ENCODE measurements at regions not wholly inside any gene's neighbourhood (a gene's known extent, or its start where the extent isn't known, plus 50 kb on each side); places are given as distances from the start of the nearest gene placed in this dataset.

DNA sequence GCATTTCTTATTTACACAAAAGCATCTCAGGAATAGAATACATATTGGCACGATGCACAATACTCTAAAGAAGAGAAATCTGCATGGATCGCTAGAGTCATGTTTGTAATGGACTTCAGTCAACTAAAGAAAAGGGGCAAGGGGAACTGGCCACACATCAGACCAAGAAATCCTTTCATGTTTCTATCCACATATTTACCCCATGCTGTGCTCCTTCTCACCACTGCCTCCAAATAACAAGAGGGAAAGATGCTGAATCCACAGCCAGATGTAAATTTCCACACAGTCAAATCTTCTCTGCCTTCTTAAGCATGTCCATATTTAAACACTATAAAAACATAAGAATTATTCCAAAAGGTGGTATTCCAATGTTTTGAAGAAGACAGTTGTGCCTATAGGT lies 67.6 kb downstream of the COX18 start:
- H3K9me3 ChIP-seq (ENCODE audit: control insufficient read depth, insufficient read depth, low read length), result no peaks in the 10 kb centered on the region
- H4K20me1 ChIP-seq (ENCODE audit: control insufficient read depth, insufficient read depth, low read depth, low read length), result no peaks in the 10 kb centered on the region
- no peaks in the 10 kb centered on the region for H3K36me3 ChIP-seq (ENCODE audit: control insufficient read depth, low read length)
- no peaks in the 10 kb centered on the region for H3K79me2 ChIP-seq (ENCODE audit: control insufficient read depth, low read length)
- H3K9me2 ChIP-seq (replicated peaks; ENCODE audit: control insufficient read depth, low read length), result no peaks in the 10 kb centered on the region
- H3K4me1 ChIP-seq (ENCODE audit: control insufficient read depth, low read length), result peaks cover 8% of the 10 kb centered on the region
- TF ChIP-seq EZH2phosphoT487 (IDR thresholded peaks at IDR 0.05; ENCODE audit: borderline replicate concordance, low read length), result no peak
- TF ChIP-seq, protein P1, sequence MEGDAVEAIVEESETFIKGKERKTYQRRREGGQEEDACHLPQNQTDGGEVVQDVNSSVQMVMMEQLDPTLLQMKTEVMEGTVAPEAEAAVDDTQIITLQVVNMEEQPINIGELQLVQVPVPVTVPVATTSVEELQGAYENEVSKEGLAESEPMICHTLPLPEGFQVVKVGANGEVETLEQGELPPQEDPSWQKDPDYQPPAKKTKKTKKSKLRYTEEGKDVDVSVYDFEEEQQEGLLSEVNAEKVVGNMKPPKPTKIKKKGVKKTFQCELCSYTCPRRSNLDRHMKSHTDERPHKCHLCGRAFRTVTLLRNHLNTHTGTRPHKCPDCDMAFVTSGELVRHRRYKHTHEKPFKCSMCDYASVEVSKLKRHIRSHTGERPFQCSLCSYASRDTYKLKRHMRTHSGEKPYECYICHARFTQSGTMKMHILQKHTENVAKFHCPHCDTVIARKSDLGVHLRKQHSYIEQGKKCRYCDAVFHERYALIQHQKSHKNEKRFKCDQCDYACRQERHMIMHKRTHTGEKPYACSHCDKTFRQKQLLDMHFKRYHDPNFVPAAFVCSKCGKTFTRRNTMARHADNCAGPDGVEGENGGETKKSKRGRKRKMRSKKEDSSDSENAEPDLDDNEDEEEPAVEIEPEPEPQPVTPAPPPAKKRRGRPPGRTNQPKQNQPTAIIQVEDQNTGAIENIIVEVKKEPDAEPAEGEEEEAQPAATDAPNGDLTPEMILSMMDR (IDR thresholded peaks at IDR 0.05; ENCODE audit: low read depth, low read length, poor library complexity, severe bottlenecking), result no peak
- H3F3A ChIP-seq (ENCODE audit: control insufficient read depth, insufficient read depth), result no peaks in the 10 kb centered on the region
- H3K27ac ChIP-seq (ENCODE audit: low read depth, low read length), result no peak overlapping the region
- H3K4me3 ChIP-seq (ENCODE audit: low read length), result no peak overlapping the region
- no peak overlapping the region for H3K4me2 ChIP-seq (ENCODE audit: low read length)
- no peaks in the 10 kb centered on the region for H3K27me3 ChIP-seq (ENCODE audit: control insufficient read depth, low read length)

DNA sequence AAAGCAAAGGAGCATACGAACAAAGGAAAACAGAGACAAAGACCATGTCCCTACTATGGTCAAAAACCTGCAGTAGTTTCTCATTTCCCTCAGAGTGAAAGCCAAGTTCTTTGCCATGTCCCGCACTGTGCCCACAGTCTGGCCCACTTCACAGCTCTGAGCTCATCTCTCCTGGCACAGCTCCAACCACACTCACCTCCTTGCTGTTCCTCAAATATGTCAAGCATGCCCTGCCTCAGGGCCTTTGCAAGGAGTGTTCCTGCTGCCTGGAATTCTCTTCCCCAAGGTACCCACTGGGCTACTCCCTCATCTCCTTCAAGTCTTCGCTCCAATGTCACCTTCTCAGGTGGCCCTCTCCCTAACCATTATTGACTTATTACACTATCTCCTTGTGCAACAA lies 72.1 kb downstream of the COX18 start:
- H3K79me2 ChIP-seq (ENCODE audit: control insufficient read depth, low read length), result no peaks in the 10 kb centered on the region
- H3K27ac ChIP-seq (ENCODE audit: low read depth, low read length), result no peak overlapping the region

DNA sequence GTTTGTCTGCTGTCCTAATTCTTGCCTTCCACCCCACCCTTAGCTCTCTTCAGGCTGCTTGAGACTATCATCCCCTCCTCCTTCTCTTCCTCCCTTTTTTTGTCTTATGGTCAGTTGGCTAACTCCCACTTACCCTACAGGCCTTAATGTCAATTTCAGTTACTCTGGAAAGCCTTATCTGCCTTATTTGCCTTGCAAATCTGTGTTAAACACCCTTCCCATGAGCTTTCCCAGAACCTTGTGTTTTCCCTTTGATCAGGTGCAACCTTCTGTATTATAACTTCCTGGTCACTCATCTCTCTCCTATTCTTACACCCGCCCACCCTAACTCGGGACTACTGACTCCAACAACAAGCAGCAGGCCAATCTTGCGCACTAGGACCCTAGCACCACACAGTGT lies 74.8 kb downstream of the COX18 start:
- no peak overlapping the region for H3K4me2 ChIP-seq (ENCODE audit: low read length)
- H3K27ac ChIP-seq (ENCODE audit: low read depth, low read length), result no peak overlapping the region
- no peak for TF ChIP-seq EZH2phosphoT487 (IDR thresholded peaks at IDR 0.05; ENCODE audit: borderline replicate concordance, low read length)
- TF ChIP-seq, protein P1 (IDR thresholded peaks at IDR 0.05; ENCODE audit: low read depth, low read length, poor library complexity, severe bottlenecking), result no peak
- 0 out of 2 replicates have a peak, but pooled peaks cover 2% of the 10 kb centered on the region for H3K27me3 ChIP-seq (ENCODE audit: control insufficient read depth, low read length)
- H3K36me3 ChIP-seq (ENCODE audit: control insufficient read depth, low read length), result no peaks in the 10 kb centered on the region
- no peaks in the 10 kb centered on the region for H4K20me1 ChIP-seq (ENCODE audit: control insufficient read depth, insufficient read depth, low read depth, low read length)
- H3K4me1 ChIP-seq (ENCODE audit: control insufficient read depth, low read length), result no peaks in the 10 kb centered on the region
- no peaks in the 10 kb centered on the region for H3K9me3 ChIP-seq (ENCODE audit: control insufficient read depth, insufficient read depth, low read length)
- no peak overlapping the region for H3K4me3 ChIP-seq (ENCODE audit: low read length)
- no peaks in the 10 kb centered on the region for H3F3A ChIP-seq (ENCODE audit: control insufficient read depth, insufficient read depth)
- H3K79me2 ChIP-seq (ENCODE audit: control insufficient read depth, low read length), result no peaks in the 10 kb centered on the region
- H3K9me2 ChIP-seq (replicated peaks; ENCODE audit: control insufficient read depth, low read length), result no peaks in the 10 kb centered on the region

More for the DNA sequence above, 72.1 kb downstream of the COX18 start:
- H3K9me2 ChIP-seq (replicated peaks; ENCODE audit: control insufficient read depth, low read length), result no peaks in the 10 kb centered on the region
- H4K20me1 ChIP-seq (ENCODE audit: control insufficient read depth, insufficient read depth, low read depth, low read length), result no peaks in the 10 kb centered on the region
- H3K4me1 ChIP-seq (ENCODE audit: control insufficient read depth, low read length), result no peaks in the 10 kb centered on the region
- no peaks in the 10 kb centered on the region for H3K27me3 ChIP-seq (ENCODE audit: control insufficient read depth, low read length)
- H3K4me3 ChIP-seq (ENCODE audit: low read length), result no peak overlapping the region
- no peak overlapping the region for H3K4me2 ChIP-seq (ENCODE audit: low read length)
- H3K36me3 ChIP-seq (ENCODE audit: control insufficient read depth, low read length), result no peaks in the 10 kb centered on the region
- no peaks in the 10 kb centered on the region for H3K9me3 ChIP-seq (ENCODE audit: control insufficient read depth, insufficient read depth, low read length)
- TF ChIP-seq EZH2phosphoT487 (IDR thresholded peaks at IDR 0.05; ENCODE audit: borderline replicate concordance, low read length), result no peak
- TF ChIP-seq, protein P1 (IDR thresholded peaks at IDR 0.05; ENCODE audit: low read depth, low read length, poor library complexity, severe bottlenecking), result no peak
- H3F3A ChIP-seq (ENCODE audit: control insufficient read depth, insufficient read depth), result no peaks in the 10 kb centered on the region
